Osteocyte (in vitro differentiated cells): ENCODE measurements at regions not wholly inside any gene's neighbourhood (a gene's known extent, or its start where the extent isn't known, plus 50 kb on each side); places are given as distances from the start of the nearest gene placed in this dataset.

Source experiments
- DNase-seq: peaks from one replicate; pipeline ENCODE4 v3.0.0; 2021; ENCODE audit warnings: mixed read lengths; ENCODE audit not compliant: unreplicated experiment; ENCODE audit errors: extremely low spot score
- H3K27ac Mint-ChIP-seq: one replicate; pipeline ENCODE4 v1.8.0; 2021; ENCODE audit warnings: mild to moderate bottlenecking, mixed read lengths; ENCODE audit not compliant: unreplicated experiment
- H3K27me3 Mint-ChIP-seq: one replicate; pipeline ENCODE4 v1.8.0; 2021; ENCODE audit warnings: mixed read lengths; ENCODE audit not compliant: unreplicated experiment
- H3K36me3 Mint-ChIP-seq: one replicate; pipeline ENCODE4 v1.8.0; 2021; ENCODE audit warnings: mixed read lengths; ENCODE audit not compliant: unreplicated experiment
- H3K4me1 Mint-ChIP-seq: one replicate; pipeline ENCODE4 v1.8.0; 2021; ENCODE audit warnings: mixed read lengths; ENCODE audit not compliant: unreplicated experiment
- H3K4me3 Mint-ChIP-seq: one replicate; pipeline ENCODE4 v1.8.0; 2021; ENCODE audit warnings: mild to moderate bottlenecking, moderate library complexity, mixed read lengths; ENCODE audit not compliant: unreplicated experiment
- H3K9me3 Mint-ChIP-seq: one replicate; pipeline ENCODE4 v1.8.0; 2021; ENCODE audit warnings: mixed read lengths; ENCODE audit not compliant: unreplicated experiment
- TF ChIP-seq, protein P1 (sequence below): fragments of 200-600 bp; sonication (generic); IDR thresholded peaks from 2 replicates; pipeline ENCODE4 v1.5.0; 2021; ENCODE audit warnings: antibody characterized with exemption, mild to moderate bottlenecking, moderate library complexity

DNA sequence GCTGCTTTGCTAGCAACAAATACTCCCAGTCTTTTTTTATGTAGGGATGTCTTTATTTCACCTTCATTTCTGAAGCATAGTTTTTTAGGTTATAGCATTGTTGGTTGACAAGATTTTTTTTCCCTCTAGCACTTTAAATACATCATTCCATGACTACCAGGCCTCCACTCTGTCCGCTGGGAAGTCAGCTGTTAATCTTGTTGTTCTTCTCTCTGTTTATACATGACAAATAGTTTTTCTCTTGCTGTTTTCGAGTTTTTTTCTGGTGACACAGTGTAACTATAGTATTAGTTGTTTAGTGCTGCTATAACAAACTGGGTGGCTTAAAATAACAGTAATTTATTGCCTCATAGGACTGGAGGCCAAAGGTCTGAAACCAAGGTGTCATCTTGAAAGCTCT is 205.5 kb upstream of the CNTNAP4 start:
- Mint-ChIP-seq H3K27me3 (no peaks in the 10 kb centered on the region), H3K4me3 (no peak overlapping the region), H3K9me3 (no peaks in the 10 kb centered on the region), H3K27ac (no peak overlapping the region), H3K36me3 (no peaks in the 10 kb centered on the region), H3K4me1 (no peaks in the 10 kb centered on the region)
- TF ChIP-seq, protein P1, sequence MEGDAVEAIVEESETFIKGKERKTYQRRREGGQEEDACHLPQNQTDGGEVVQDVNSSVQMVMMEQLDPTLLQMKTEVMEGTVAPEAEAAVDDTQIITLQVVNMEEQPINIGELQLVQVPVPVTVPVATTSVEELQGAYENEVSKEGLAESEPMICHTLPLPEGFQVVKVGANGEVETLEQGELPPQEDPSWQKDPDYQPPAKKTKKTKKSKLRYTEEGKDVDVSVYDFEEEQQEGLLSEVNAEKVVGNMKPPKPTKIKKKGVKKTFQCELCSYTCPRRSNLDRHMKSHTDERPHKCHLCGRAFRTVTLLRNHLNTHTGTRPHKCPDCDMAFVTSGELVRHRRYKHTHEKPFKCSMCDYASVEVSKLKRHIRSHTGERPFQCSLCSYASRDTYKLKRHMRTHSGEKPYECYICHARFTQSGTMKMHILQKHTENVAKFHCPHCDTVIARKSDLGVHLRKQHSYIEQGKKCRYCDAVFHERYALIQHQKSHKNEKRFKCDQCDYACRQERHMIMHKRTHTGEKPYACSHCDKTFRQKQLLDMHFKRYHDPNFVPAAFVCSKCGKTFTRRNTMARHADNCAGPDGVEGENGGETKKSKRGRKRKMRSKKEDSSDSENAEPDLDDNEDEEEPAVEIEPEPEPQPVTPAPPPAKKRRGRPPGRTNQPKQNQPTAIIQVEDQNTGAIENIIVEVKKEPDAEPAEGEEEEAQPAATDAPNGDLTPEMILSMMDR = no peak
- no peak for DNase-seq

DNA sequence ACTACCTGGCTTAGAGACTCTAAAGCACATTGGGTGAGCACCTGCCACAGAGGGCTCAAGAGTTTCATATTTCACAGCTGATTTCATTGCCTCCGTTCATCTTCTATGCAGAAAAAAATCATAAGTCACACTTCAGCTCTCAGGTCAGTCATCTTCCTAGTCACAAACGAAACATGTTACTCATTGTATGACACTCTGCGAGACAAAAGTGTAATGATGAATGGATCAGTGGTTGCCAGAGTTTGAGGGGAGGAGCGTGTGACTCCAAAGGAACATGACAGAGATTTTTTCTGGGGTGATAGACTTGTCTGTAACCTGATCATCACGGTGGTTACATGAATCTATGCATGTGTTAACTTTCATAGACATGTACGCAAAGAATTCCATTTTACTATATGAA is 195.2 kb upstream of the CNTNAP4 start:
- Mint-ChIP-seq H3K4me3 (no peak overlapping the region), H3K27me3 (no peaks in the 10 kb centered on the region), H3K36me3 (no peaks in the 10 kb centered on the region), H3K27ac (no peak overlapping the region), H3K9me3 (no peaks in the 10 kb centered on the region), H3K4me1 (no peaks in the 10 kb centered on the region)
- DNase-seq = no peak
- TF ChIP-seq, protein P1 = no peak

DNA sequence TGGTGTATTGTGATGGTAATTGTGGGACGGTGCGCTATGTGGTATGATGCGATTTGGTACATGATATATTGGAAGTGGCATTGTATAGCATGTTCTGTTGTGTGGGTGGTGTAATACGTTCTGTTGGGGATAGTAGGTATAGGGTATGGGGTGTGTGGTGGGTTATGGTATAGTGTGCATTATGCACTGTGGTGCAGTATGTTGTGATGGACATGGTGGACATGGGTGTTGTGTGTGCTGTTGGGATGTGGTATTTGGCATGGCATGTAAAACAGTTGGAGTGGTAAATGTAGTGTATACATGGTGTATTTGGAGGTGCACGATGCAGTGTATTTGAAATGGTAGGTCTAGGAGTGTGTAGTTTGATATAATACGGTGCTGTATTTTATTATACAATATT is 170.6 kb upstream of the CNTNAP4 start:
- H3K4me1 Mint-ChIP-seq = no peaks in the 10 kb centered on the region
- DNase-seq = no peak
- H3K36me3 Mint-ChIP-seq = no peaks in the 10 kb centered on the region
- TF ChIP-seq, protein P1 = no peak
- no peak overlapping the region for H3K27ac Mint-ChIP-seq
- H3K27me3 Mint-ChIP-seq = no peaks in the 10 kb centered on the region
- peaks cover 8% of the 10 kb centered on the region for H3K9me3 Mint-ChIP-seq
- no peak overlapping the region for H3K4me3 Mint-ChIP-seq

DNA sequence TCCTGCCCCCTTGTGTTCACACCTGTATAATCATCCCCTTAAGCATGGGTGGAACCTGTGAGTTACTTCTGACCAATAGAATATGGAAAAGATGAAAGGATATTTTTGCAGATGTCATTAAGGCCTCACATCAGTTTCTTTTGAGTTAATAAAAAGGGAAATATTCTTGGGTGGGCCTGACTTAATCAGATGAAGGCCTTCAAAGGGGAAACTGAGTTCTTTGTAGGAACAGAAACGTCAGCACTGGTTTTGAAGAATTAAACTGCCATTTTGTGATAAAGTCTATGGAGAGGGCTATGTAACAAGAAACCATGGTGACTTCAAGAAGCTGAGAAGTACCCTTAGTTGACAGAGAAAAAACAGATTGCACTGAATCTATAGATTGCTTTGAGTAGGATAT is 168.7 kb upstream of the CNTNAP4 start:
- peaks cover 4% of the 10 kb centered on the region for H3K9me3 Mint-ChIP-seq
- no peaks in the 10 kb centered on the region for H3K27me3 Mint-ChIP-seq
- no peak overlapping the region for H3K4me3 Mint-ChIP-seq
- DNase-seq = no peak
- TF ChIP-seq, protein P1 = no peak
- H3K36me3 Mint-ChIP-seq = no peaks in the 10 kb centered on the region
- H3K27ac Mint-ChIP-seq = no peak overlapping the region
- no peaks in the 10 kb centered on the region for H3K4me1 Mint-ChIP-seq

DNA sequence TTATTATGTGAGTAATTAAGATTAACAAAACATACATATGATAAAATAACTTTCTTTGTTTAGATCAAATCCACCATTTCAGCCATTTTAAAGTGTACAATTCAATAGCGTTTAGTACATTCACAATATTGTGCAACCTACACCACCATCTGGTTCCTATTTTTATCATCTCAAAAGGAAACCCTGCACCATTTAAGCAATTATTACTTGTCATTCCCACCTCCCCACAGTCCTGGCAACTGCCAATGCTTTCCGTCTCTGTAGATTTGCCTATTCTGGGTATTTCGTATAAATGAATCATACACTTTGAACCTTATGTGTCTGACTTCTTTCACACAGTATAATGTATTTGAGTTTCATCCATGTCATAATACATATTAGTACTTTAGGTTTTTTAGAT is 162.5 kb upstream of the CNTNAP4 start:
- TF ChIP-seq, protein P1 = no peak
- Mint-ChIP-seq H3K27me3 (no peaks in the 10 kb centered on the region), H3K4me1 (no peaks in the 10 kb centered on the region), H3K9me3 (peaks cover 4% of the 10 kb centered on the region), H3K36me3 (no peaks in the 10 kb centered on the region), H3K4me3 (no peak overlapping the region), H3K27ac (no peak overlapping the region)
- no peak for DNase-seq
